HL-60 (cell line): ENCODE measurements at regions not wholly inside any gene's neighbourhood (a gene's known extent, or its start where the extent isn't known, plus 50 kb on each side); places are given as distances from the start of the nearest gene placed in this dataset.

ENCODE experiments used
- DNase-seq, 2 experiments: peaks; one replicate each; pipeline ENCODE4 v3.0.0-alpha.2; 2010 to 2020; ENCODE audit warnings: low read depth in 1 of 2, low spot score in 1 of 2
- H3K27ac ChIP-seq: fragments of 250-450 bp; sonication (Bioruptor Pico); replicated peaks from 2 replicates; pipeline ENCODE4 v1.5.1; 2020; ENCODE audit warnings: mild to moderate bottlenecking, moderate library complexity
- H3K27me3 ChIP-seq: fragments of 250-450 bp; sonication (Bioruptor Pico); 2 replicates; pipeline ENCODE4 v1.5.1; 2021; ENCODE audit warnings: mild to moderate bottlenecking, moderate library complexity; ENCODE audit not compliant: insufficient read depth, poor library complexity, severe bottlenecking
- H3K4me3 ChIP-seq: replicated peaks from 2 replicates; pipeline ENCODE4 v1.5.1; 2011; ENCODE audit warnings: mild to moderate bottlenecking, control low read depth, low read length; ENCODE audit not compliant: insufficient read depth
- GABPA ChIP-seq: IDR thresholded peaks from 2 replicates; pipeline ENCODE4 v1.6.1; 2012; ENCODE audit warnings: low read depth
- POLR2AphosphoS5 ChIP-seq: IDR thresholded peaks from 2 replicates; pipeline ENCODE4 v1.6.1; 2012; ENCODE audit warnings: low read depth
- SPI1 ChIP-seq: IDR thresholded peaks from 2 replicates; pipeline ENCODE4 v1.6.1; 2012; ENCODE audit warnings: low read depth, mild to moderate bottlenecking, borderline replicate concordance
- TF ChIP-seq, protein P1 (sequence below): IDR thresholded peaks from 2 replicates; pipeline ENCODE4 v1.6.1; 2012; ENCODE audit warnings: low read depth; ENCODE audit not compliant: insufficient replicate concordance
- TF ChIP-seq, protein P2 (sequence below): IDR thresholded peaks from one replicate; pipeline ENCODE4 v1.5.1; 2011; ENCODE audit warnings: low read length, control low read depth, inconsistent platforms; ENCODE audit not compliant: insufficient read depth

DNA sequence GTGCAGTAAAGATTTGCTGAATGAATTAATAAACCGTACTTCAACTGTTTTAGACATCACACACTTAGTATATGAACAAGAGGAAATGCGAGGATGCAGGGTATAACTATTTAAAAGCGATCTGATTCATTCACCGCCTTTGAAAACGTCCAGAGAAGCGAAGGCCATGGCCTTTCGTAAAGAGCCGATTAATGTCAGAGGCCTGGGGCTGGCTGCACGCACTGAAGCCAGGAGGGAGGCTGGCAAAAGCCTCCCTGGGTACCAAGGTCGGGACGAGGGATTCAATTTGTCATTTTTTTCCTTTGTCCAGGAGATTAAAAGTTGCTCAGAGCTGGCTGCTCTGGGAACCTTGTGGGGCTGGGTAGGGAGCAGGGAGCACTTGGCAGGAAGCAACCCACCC lies 307.4 kb downstream of the NPHP4 start:
- Histone ChIP-seq H3K27ac (no peak overlapping the region), H3K4me3 (no peak overlapping the region), H3K27me3 (no peaks in the 10 kb centered on the region)
- DNase-seq = no peak
- TF ChIP-seq GABPA (no peak), POLR2AphosphoS5 (no peak), SPI1 (no peak)
- TF ChIP-seq, protein P1, sequence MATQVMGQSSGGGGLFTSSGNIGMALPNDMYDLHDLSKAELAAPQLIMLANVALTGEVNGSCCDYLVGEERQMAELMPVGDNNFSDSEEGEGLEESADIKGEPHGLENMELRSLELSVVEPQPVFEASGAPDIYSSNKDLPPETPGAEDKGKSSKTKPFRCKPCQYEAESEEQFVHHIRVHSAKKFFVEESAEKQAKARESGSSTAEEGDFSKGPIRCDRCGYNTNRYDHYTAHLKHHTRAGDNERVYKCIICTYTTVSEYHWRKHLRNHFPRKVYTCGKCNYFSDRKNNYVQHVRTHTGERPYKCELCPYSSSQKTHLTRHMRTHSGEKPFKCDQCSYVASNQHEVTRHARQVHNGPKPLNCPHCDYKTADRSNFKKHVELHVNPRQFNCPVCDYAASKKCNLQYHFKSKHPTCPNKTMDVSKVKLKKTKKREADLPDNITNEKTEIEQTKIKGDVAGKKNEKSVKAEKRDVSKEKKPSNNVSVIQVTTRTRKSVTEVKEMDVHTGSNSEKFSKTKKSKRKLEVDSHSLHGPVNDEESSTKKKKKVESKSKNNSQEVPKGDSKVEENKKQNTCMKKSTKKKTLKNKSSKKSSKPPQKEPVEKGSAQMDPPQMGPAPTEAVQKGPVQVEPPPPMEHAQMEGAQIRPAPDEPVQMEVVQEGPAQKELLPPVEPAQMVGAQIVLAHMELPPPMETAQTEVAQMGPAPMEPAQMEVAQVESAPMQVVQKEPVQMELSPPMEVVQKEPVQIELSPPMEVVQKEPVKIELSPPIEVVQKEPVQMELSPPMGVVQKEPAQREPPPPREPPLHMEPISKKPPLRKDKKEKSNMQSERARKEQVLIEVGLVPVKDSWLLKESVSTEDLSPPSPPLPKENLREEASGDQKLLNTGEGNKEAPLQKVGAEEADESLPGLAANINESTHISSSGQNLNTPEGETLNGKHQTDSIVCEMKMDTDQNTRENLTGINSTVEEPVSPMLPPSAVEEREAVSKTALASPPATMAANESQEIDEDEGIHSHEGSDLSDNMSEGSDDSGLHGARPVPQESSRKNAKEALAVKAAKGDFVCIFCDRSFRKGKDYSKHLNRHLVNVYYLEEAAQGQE = no peak
- TF ChIP-seq, protein P2, sequence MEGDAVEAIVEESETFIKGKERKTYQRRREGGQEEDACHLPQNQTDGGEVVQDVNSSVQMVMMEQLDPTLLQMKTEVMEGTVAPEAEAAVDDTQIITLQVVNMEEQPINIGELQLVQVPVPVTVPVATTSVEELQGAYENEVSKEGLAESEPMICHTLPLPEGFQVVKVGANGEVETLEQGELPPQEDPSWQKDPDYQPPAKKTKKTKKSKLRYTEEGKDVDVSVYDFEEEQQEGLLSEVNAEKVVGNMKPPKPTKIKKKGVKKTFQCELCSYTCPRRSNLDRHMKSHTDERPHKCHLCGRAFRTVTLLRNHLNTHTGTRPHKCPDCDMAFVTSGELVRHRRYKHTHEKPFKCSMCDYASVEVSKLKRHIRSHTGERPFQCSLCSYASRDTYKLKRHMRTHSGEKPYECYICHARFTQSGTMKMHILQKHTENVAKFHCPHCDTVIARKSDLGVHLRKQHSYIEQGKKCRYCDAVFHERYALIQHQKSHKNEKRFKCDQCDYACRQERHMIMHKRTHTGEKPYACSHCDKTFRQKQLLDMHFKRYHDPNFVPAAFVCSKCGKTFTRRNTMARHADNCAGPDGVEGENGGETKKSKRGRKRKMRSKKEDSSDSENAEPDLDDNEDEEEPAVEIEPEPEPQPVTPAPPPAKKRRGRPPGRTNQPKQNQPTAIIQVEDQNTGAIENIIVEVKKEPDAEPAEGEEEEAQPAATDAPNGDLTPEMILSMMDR = no peak

DNA sequence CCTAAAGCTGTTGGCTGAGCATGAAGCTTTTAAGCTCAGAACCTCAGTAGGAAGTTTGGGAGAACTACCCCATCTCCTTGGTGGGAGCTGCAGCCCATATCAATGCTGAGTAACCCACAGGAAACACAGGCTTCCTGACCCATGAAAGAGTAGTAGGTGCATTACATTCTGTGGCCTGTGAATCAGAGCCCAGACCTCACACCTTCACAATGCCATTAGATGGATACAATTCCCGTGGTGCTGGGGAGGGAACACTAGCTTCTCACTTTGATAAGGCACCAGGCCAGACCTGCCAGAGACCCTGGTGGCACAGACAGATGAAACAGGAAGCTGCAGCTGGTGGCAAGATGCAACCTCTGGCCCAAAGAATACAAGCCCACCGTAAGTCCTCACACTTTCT lies 308.8 kb downstream of the NPHP4 start:
- Histone ChIP-seq H3K27ac (no peak overlapping the region), H3K4me3 (no peak overlapping the region), H3K27me3 (no peaks in the 10 kb centered on the region)
- TF ChIP-seq SPI1 (no peak), GABPA (no peak), POLR2AphosphoS5 (no peak)
- TF ChIP-seq, protein P2 = no peak
- TF ChIP-seq, protein P1 = no peak
- DNase-seq = no peak

DNA sequence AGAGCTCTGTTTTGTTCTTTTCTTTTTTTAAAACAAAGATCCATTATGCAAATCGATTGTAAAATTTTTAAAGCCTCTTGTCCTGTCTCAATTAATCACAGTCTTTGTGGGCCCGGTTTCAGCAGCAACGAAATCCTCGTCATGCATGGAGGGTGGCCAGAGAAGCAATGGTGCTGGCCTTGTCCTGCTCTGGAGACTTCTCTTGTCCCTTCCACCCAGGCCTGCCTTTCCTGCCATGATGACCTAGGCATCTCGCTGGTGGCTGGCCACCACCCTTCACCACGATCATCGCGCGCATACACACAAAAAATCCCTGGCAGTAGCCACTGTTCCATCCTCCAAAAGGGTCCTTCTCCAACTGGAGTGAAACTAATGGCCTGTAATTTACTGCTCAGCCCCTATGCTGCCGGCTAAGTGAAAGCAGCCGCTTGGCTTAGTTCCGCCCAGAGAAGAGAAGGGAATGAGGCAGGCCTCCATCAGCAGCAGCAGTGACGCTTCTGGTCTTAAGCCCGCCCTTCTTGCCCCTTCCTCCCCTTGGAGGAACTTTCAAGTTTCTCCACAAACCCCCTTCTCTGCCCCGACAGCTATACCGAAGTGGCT lies 309.5 kb downstream of the NPHP4 start:
- TF ChIP-seq POLR2AphosphoS5 (no peak), SPI1 (no peak), GABPA (no peak)
- TF ChIP-seq, protein P2 = no peak
- TF ChIP-seq, protein P1 = no peak
- H3K27ac ChIP-seq = no peak overlapping the region

More for the DNA sequence above, 309.5 kb downstream of the NPHP4 start:
- Histone ChIP-seq H3K27me3 (no peaks in the 10 kb centered on the region), H3K4me3 (no peak overlapping the region)
- no peak for DNase-seq
